ENCODE measurements at regions not wholly inside any gene's neighbourhood (a gene's known extent, or its start where the extent isn't known, plus 50 kb on each side); places are given as distances from the start of the nearest gene placed in this dataset.

DNA sequence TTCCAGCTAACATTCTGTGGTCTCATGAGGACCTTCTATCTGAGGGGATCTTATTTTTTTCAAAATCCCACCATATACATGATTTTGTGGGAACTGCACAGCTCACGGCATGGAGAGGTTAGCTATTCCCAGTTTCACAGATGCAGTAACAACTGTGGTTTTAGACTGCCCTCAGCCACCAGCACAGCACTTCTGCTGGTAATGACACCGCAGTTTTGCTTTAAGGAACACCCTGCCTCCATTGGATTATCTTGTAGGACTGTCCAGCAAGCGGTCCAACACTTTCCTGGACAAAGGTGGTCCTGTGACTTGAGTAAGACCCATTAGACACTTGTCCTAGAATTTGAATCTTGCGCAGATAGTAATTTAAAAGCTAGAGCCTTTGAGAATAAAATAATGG is 65.3 kb upstream of the SMNDC1 start:
- TF ChIP-seq, protein P1, sequence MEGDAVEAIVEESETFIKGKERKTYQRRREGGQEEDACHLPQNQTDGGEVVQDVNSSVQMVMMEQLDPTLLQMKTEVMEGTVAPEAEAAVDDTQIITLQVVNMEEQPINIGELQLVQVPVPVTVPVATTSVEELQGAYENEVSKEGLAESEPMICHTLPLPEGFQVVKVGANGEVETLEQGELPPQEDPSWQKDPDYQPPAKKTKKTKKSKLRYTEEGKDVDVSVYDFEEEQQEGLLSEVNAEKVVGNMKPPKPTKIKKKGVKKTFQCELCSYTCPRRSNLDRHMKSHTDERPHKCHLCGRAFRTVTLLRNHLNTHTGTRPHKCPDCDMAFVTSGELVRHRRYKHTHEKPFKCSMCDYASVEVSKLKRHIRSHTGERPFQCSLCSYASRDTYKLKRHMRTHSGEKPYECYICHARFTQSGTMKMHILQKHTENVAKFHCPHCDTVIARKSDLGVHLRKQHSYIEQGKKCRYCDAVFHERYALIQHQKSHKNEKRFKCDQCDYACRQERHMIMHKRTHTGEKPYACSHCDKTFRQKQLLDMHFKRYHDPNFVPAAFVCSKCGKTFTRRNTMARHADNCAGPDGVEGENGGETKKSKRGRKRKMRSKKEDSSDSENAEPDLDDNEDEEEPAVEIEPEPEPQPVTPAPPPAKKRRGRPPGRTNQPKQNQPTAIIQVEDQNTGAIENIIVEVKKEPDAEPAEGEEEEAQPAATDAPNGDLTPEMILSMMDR (IDR thresholded peaks at IDR 0.05) = no peak
- no peak for TF ChIP-seq POLR2A (IDR thresholded peaks at IDR 0.05)
